ENCODE measurements at regions not wholly inside any gene's neighbourhood (a gene's known extent, or its start where the extent isn't known, plus 50 kb on each side); places are given as distances from the start of the nearest gene placed in this dataset.

DNA sequence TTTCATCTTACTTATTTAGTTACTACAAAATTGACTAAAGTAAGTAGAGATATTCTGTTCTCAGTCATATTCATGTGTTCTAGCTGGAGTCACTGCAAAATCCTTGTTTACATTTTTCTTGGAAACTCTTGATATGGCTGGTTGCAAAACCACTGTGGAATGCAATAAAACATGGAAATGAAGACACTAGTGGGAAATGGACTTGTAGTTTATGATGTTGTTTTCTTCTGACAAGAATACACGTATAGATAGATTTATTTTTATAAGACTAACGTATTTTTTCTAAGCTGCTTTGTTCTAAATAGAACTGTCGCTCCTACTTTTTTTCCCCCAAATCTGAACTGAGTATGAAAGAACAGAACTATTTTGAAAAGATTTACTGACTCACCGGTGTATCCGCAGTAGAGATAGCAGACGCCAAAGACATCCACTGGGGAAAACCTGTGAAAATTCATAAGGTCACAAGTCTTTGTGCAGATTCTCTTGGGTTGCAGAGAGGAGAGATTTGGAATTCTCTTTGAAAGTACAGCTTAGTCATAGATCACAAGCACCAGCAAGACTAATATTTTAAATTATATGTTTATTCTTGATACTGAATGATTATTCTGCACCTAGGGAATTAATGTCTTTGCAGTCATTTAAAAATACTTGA, 119.6 kb upstream of the TAF11L2 start:
- no peak for TF ChIP-seq CTCF (IDR thresholded peaks at IDR 0.05)
- TF ChIP-seq POLR2AphosphoS5 (IDR thresholded peaks at IDR 0.05): peak in 1 of 4 donors; percentile 27
- no peak for TF ChIP-seq EP300 (IDR thresholded peaks at IDR 0.05)
